ENCODE measurements at regions not wholly inside any gene's neighbourhood (a gene's known extent, or its start where the extent isn't known, plus 50 kb on each side); places are given as distances from the start of the nearest gene placed in this dataset.
"Not testable (repeated sequence)": the region's sequence is repeated elsewhere in the genome, so short reads cannot be mapped to it uniquely, and the experiment has no call there.

DNA sequence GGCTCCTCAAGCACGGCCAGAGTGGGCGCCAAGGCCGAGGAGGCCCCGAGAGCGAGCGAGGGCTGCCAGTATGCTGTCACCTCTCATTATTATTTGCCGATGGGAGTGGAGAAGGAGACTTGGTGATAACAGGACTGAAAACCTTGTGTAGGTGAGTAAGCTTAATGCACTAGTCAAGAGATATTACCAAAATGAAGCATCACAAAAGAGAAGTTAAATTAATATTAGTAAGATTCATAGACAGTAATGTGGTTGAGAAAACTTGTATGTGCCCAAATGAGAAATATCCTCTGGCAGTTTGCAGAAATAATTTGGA is 204.5 kb upstream of the SLITRK1 start:
- H3K27me3 ChIP-seq, result no peaks in the 10 kb centered on the region
- Mint-ChIP-seq H3K9me3 (no peaks in the 10 kb centered on the region), H3K4me3 (no peak overlapping the region), H3K27ac (no peak overlapping the region), H3K4me1 (no peaks in the 10 kb centered on the region), H3K36me3 (no peaks in the 10 kb centered on the region), H3K27me3 (ENCODE audit: insufficient read depth, low read depth) (peaks cover 4% of the 10 kb centered on the region)
- no peak overlapping the region for H3K4me2 ChIP-seq
- no peaks in the 10 kb centered on the region for H3K79me2 ChIP-seq (ENCODE audit: low read depth)
- no peak overlapping the region for H2AFZ ChIP-seq (replicated peaks)
- no peak for DNase-seq (ENCODE audit: low spot score)
- TF ChIP-seq EZH2phosphoT487 (IDR thresholded peaks at IDR 0.05) (no peak), CTCF (IDR thresholded peaks at IDR 0.05) (no peak), EZH2 (IDR thresholded peaks at IDR 0.05) (no peak)
- no peak overlapping the region for H3K9ac ChIP-seq
- H4K20me1 ChIP-seq (ENCODE audit: low read depth), result no peaks in the 10 kb centered on the region
- no peaks in the 10 kb centered on the region for H3K9me3 ChIP-seq (ENCODE audit: low read depth)
- H3K27ac ChIP-seq, result no peak overlapping the region
- H3F3A ChIP-seq (ENCODE audit: low read depth), result no peaks in the 10 kb centered on the region
- no peaks in the 10 kb centered on the region for H3K4me1 ChIP-seq
- H3K36me3 ChIP-seq, result no peaks in the 10 kb centered on the region
- H3K4me3 ChIP-seq, result no peak overlapping the region

- H3K4me3 ChIP-seq; H3K4me2 ChIP-seq; H3K36me3 Mint-ChIP-seq; H3K4me1 Mint-ChIP-seq; H4K20me1 ChIP-seq (ENCODE audit: low read depth); H3K4me3 Mint-ChIP-seq; H3K9ac ChIP-seq; H2AFZ ChIP-seq (replicated peaks); H3K9me3 ChIP-seq (ENCODE audit: low read depth); H3K27me3 ChIP-seq; H3K36me3 ChIP-seq; H3K27ac ChIP-seq; H3F3A ChIP-seq (ENCODE audit: low read depth); H3K27me3 Mint-ChIP-seq (ENCODE audit: insufficient read depth, low read depth); H3K4me1 ChIP-seq; H3K9me3 Mint-ChIP-seq; H3K27ac Mint-ChIP-seq; DNase-seq (ENCODE audit: low spot score); H3K79me2 ChIP-seq (ENCODE audit: low read depth): not testable (repeated sequence)
Measured at GRCh38 chr13:84086098-84086846, 204.0 kb upstream of the SLITRK1 start.

- DNase-seq (ENCODE audit: low spot score), result no peak
- Histone ChIP-seq H3F3A (ENCODE audit: low read depth) (no peaks in the 10 kb centered on the region), H3K27me3 (no peaks in the 10 kb centered on the region), H3K4me3 (no peak overlapping the region), H3K9ac (no peak overlapping the region), H3K4me2 (no peak overlapping the region), H3K79me2 (ENCODE audit: low read depth) (no peaks in the 10 kb centered on the region), H3K36me3 (no peaks in the 10 kb centered on the region), H3K9me3 (ENCODE audit: low read depth) (no peaks in the 10 kb centered on the region), H4K20me1 (ENCODE audit: low read depth) (no peaks in the 10 kb centered on the region), H2AFZ (replicated peaks) (no peak overlapping the region), H3K4me1 (no peaks in the 10 kb centered on the region), H3K27ac (no peak overlapping the region)
- H3K36me3 Mint-ChIP-seq, result no peaks in the 10 kb centered on the region
- H3K27me3 Mint-ChIP-seq (ENCODE audit: insufficient read depth, low read depth), result peaks cover 3% of the 10 kb centered on the region
- H3K27ac Mint-ChIP-seq, result no peak overlapping the region
- no peak overlapping the region for H3K4me3 Mint-ChIP-seq
- no peak for TF ChIP-seq EZH2phosphoT487 (IDR thresholded peaks at IDR 0.05)
- TF ChIP-seq CTCF (IDR thresholded peaks at IDR 0.05), result no peak
- no peak for TF ChIP-seq EZH2 (IDR thresholded peaks at IDR 0.05)
- no peaks in the 10 kb centered on the region for H3K9me3 Mint-ChIP-seq
- H3K4me1 Mint-ChIP-seq, result peaks cover 3% of the 10 kb centered on the region
Measured at GRCh38 chr13:84082462-84082861, 200.2 kb upstream of the SLITRK1 start.

- H3K4me3 Mint-ChIP-seq, result no peak overlapping the region
- no peak overlapping the region for H3K9ac ChIP-seq
- TF ChIP-seq CTCF (IDR thresholded peaks at IDR 0.05), result no peak
- no peak for TF ChIP-seq EZH2 (IDR thresholded peaks at IDR 0.05)
- TF ChIP-seq EZH2phosphoT487 (IDR thresholded peaks at IDR 0.05), result no peak
- peaks cover 3% of the 10 kb centered on the region for H3K4me1 Mint-ChIP-seq
- no peaks in the 10 kb centered on the region for H3K4me1 ChIP-seq
- H3K36me3 Mint-ChIP-seq, result no peaks in the 10 kb centered on the region
- peaks cover 3% of the 10 kb centered on the region for H3K27me3 Mint-ChIP-seq (ENCODE audit: insufficient read depth, low read depth)
- no peak for DNase-seq (ENCODE audit: low spot score)
- no peak overlapping the region for H3K4me3 ChIP-seq
- no peak overlapping the region for H3K4me2 ChIP-seq
- H3K27ac ChIP-seq, result no peak overlapping the region
- peak overlapping the region; percentile 2 for H2AFZ ChIP-seq (replicated peaks)
- H3K9me3 Mint-ChIP-seq, result no peaks in the 10 kb centered on the region
- no peaks in the 10 kb centered on the region for H3K27me3 ChIP-seq
- H4K20me1 ChIP-seq (ENCODE audit: low read depth), result no peaks in the 10 kb centered on the region
- H3K27ac Mint-ChIP-seq, result no peak overlapping the region
- no peaks in the 10 kb centered on the region for H3K9me3 ChIP-seq (ENCODE audit: low read depth)
- no peaks in the 10 kb centered on the region for H3K79me2 ChIP-seq (ENCODE audit: low read depth)
- H3K36me3 ChIP-seq, result no peaks in the 10 kb centered on the region
- H3F3A ChIP-seq (ENCODE audit: low read depth), result no peaks in the 10 kb centered on the region
Measured at GRCh38 chr13:84080748-84081530, 198.7 kb upstream of the SLITRK1 start.
